Inflammatory macrophage treated with lipopolysaccharide for 1 hour (primary cell): ENCODE measurements at regions not wholly inside any gene's neighbourhood (a gene's known extent, or its start where the extent isn't known, plus 50 kb on each side); places are given as distances from the start of the nearest gene placed in this dataset.

ENCODE experiments used
- DNase-seq, 2 donors: peaks; one replicate each; pipeline ENCODE4 v3.0.0-alpha.2; 2020 to 2022

DNA sequence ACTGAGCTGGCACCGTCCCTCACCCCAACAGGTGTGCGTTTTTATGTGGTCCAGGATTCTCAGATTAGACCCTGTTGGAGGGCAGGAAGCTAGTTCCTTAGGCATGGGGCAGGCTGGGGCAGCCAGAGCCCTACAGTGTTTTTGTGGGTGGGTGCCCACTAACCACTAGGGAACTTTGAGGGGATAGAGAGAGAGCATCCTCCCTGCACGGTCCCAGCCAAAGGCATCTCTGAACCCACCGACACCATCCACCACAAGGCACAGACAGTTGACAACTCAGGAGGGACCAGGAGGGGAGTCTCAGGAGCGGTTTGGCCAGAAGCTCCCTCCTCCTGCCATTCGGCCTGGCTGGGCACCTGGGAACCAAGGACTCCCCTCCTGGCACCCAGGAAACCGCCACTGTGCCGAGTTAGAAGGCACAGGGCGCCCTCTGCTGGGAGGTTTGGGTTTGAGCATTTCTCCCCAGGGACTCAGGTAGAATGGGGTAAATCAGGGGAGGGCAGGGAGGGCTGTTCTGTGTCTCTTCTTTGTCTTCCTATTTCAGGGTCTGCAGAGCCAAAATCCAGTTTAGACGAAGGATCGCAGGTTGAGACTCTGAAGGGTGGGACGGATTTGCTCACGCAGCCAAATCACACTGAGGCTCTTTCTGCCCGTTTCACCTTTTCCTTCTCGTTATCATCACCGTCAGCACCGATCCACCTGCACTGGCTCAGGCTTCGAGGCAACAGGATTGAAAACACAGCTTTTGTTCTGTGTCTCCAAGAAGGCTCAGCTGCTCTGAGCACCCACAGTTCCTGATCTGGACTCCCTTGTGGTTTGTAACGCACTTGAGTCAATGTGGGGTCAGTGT, 84.8 kb upstream of the COL13A1 start:
- peak; percentile 19 to 73 for DNase-seq

GRCh38 chr10:69718951-69719350, 82.8 kb upstream of the COL13A1 start:
- no peak for DNase-seq

- DNase-seq: no peak
Observed at GRCh38 chr10:69721690-69722310, 79.9 kb upstream of the COL13A1 start.

GRCh38 chr10:69723653-69724052, 78.1 kb upstream of the COL13A1 start:
- DNase-seq: no peak

- DNase-seq: no peak
Observed at GRCh38 chr10:69726850-69727249, 74.9 kb upstream of the COL13A1 start.

GRCh38 chr10:69728335-69728870, 73.3 kb upstream of the COL13A1 start:
- no peak for DNase-seq

- no peak for DNase-seq
Observed at GRCh38 chr10:69729326-69730048, 72.2 kb upstream of the COL13A1 start.

DNA sequence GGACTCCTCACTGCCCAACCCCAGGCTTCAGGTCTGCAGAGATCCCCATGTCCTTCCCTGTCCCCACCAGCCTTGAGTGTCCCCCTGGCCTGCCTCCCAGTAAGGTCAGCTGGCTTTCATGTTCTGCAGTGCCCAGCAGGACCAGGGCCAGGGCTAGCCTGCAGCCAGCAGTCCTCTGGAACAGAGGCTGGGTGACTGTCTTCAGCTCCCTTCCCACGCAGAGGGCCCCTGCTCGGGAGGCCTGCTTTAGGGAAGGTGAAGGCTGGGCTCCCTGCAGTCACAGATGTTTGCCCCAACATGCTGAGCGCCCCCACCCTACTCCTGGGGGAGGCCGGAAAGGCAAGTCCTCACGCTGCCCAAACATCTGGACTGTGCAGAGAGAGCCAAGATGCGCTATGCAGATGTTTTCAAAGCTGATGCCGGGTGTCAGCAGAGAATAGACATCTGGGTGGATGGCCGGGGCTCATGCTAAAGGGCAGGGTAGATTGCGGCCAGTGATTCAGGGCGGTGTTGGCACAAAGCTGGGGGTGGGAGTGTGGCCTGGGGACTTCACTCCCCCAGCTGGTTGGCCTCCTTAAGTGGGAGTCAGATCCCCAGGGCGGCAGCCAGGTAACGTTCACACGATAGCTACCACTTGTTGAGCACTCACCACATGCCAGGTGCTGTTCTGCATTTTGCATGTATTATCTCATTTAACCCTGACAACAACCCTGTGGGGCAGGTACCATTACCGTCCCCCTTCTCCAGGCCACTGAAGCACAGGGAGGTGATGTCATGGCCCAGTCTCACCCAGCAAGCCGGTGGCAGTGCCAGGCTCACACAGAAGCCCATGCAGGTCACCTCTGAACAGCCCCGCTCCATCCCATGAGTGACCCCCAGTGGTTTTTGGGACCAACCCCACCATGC, 71.2 kb upstream of the COL13A1 start:
- DNase-seq: no peak

- no peak for DNase-seq
Observed at GRCh38 chr10:69731184-69731583, 70.5 kb upstream of the COL13A1 start.

DNA sequence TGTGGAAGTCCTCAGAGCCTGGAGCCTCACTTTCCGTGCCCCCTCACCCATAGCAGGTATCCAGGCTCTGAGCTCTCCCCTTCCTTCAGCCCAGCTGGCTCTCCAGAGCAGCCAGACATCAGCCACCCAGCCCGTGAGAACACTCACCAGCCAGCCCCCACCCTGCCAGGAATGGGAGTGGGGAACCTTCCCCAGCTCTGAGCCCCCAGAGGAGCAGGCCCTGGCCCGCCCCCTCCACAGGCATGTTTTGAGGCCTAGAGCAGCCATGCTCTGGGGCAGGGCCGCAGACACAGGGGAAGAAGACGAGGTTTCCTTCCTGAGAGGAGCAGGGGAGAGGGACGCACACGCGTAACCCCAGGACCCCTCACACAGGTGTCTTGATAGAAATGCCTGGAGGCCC, 70.0 kb upstream of the COL13A1 start:
- no peak for DNase-seq

- no peak for DNase-seq
Observed at GRCh38 chr10:69732147-69732825, 69.4 kb upstream of the COL13A1 start.

DNA sequence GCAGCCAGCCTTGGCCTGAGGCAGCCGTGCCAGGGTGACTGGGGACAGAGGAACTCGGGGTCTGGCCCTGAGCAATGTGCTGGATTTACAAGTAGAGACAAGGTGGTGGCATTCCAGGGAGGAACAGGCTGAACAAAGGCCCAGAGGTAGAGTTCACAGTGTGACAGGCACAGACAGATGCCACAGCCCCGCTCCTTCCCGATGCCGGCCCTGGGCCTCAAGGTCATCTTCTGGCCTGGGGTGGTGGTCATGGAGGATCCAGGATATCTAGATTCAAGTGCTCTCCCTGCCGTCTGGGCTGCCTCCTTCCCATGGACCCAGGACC, 68.9 kb upstream of the COL13A1 start:
- DNase-seq: no peak

- DNase-seq: no peak
Observed at GRCh38 chr10:69733791-69734261, 67.9 kb upstream of the COL13A1 start.

DNA sequence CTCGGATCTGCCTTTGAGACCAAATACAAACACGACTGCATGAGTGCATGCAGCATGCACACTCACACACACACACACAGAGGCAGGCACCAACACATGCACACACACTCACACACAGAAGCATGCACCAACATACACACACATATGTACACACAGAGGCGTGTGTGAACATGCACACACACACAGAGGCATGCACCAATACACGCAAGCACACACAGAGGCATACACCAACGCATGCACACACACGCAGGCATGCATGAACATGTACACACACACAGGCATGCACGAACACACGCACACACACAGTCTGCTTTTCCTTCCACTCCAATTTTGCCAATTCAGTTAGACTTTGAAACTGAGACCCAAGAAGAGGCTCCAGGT, 67.3 kb upstream of the COL13A1 start:
- DNase-seq: no peak

GRCh38 chr10:69734797-69735468, 66.8 kb upstream of the COL13A1 start:
- DNase-seq: no peak

- no peak for DNase-seq
Observed at GRCh38 chr10:69736886-69737641, 64.6 kb upstream of the COL13A1 start.

GRCh38 chr10:69738071-69738470, 63.6 kb upstream of the COL13A1 start:
- no peak for DNase-seq

DNA sequence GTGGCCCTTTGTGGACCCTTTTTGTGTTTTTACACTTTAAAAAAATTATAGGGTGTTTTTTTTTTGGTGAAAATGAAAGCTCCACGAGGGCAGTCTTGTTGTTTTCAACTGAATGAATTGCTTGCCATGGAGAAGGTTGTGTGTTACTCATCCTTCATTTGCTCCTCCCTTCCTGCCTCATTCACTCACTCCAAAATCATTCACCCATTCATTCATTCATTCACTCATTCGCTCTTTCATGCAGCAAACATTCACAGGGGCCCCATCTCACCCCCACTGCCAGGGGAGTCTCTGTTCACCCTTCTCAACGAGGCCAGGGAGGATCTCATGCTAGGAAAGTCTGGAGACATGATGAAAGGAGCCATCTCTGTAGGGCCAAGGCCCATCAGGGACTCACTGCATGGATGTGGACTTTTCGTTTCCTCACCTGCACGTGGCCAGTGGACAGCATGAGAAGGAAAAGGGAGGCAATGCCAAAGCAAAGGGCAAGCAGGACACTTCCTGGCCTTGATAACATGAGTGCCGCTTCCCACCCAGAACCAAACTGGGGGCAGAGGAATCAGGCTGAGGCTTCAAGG, 62.8 kb upstream of the COL13A1 start:
- DNase-seq: no peak

DNA sequence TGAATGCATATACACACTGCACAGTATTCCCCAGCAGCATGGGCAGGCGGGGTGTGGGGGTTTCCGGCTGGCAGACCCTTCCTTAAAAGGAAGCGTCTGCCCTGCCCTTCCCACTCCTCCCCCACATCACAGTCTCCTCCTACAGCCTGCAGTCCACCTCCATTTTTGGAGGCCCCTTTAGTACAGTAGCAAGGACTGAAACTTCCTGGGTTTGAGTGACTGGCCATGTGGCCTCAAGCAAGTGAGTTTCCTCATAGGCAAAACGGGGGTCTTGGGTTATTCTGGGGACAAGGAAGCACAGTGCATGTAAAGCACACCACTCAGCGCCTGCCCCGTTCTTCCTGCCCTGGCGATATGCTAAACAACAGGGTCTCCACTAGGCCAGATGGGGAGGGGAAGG, 62.1 kb upstream of the COL13A1 start:
- DNase-seq: no peak

DNA sequence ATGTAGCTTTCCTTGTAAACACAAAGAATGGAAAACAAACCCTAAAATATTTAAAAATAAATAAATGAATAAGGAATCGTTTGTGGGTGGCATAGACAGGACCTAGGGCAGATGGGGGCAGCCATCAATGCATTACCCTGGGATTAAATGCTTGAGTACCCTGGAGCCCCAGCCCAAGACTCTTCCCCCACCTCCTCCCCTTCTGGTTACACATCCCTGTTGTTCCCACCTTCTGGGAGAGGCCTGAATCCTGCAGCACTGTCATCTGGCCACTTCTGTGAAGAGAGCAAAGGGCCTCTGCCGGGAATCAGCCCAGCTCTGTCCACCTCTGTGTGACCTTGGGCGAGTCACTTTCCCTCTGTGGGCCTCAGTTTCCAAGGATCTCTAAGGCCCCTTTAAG, 61.6 kb upstream of the COL13A1 start:
- no peak for DNase-seq
